Neural cell (in vitro differentiated cells): ENCODE measurements at regions not wholly inside any gene's neighbourhood (a gene's known extent, or its start where the extent isn't known, plus 50 kb on each side); places are given as distances from the start of the nearest gene placed in this dataset.

Experiments used
- H2AFZ ChIP-seq: fragments of 200-600, 300-800 bp; sonication (generic), shearing (Covaris generic); 2 replicates; pipeline ENCODE4 v1.6.0; 2014; ENCODE audit warnings: low read depth, mild to moderate bottlenecking, antibody characterized with exemption, low read length, moderate library complexity
- H3F3A ChIP-seq: fragments of 200-600 bp; shearing (Covaris generic); 2 replicates; pipeline ENCODE4 v1.6.1; 2016; ENCODE audit warnings: mild to moderate bottlenecking, moderate library complexity, mixed read lengths, antibody characterized with exemption, low read length; ENCODE audit not compliant: insufficient read depth, poor library complexity, severe bottlenecking
- H3K27ac ChIP-seq: fragments of 200-600, 300-800 bp; sonication (generic), shearing (Covaris generic); 2 replicates; pipeline ENCODE4 v1.5.1; 2014; ENCODE audit warnings: mild to moderate bottlenecking, low read length, moderate library complexity
- H3K27me3 ChIP-seq: fragments of 300-800, 200-600 bp; sonication (generic), shearing (Covaris generic); 2 replicates; pipeline ENCODE4 v1.6.0; 2014; ENCODE audit warnings: mild to moderate bottlenecking, low read depth, low read length, moderate library complexity; ENCODE audit not compliant: insufficient read depth
- H3K36me3 ChIP-seq: fragments of 300-800, 200-600 bp; sonication (generic), shearing (Covaris generic); 2 replicates; pipeline ENCODE4 v1.5.1; 2014; ENCODE audit warnings: mild to moderate bottlenecking, antibody characterized with exemption, low read length, moderate library complexity; ENCODE audit not compliant: insufficient read depth
- H3K4me2 ChIP-seq: fragments of 300-800, 200-600 bp; sonication (generic), shearing (Covaris generic); 2 replicates; pipeline ENCODE4 v1.6.0; 2014; ENCODE audit warnings: mild to moderate bottlenecking, low read length
- H3K4me3 ChIP-seq: fragments of 300-800, 200-600 bp; sonication (generic), shearing (Covaris generic); 2 replicates; pipeline ENCODE4 v1.5.1; 2014; ENCODE audit warnings: mild to moderate bottlenecking, low read length, moderate library complexity
- H3K79me2 ChIP-seq: fragments of 200-600 bp; shearing (Covaris generic); replicated peaks from 2 replicates; pipeline ENCODE4 v1.6.0; 2014; ENCODE audit warnings: mild to moderate bottlenecking, low read length, moderate library complexity; ENCODE audit not compliant: insufficient read depth
- H3K9ac ChIP-seq: fragments of 300-800, 200-600 bp; sonication (generic), shearing (Covaris generic); 2 replicates; pipeline ENCODE4 v1.6.1; 2016; ENCODE audit warnings: mild to moderate bottlenecking, low read length, mixed read lengths
- H3K9me2 ChIP-seq: fragments of 200-600 bp; shearing (Covaris generic); 2 replicates; pipeline ENCODE4 v1.6.1; 2016; ENCODE audit warnings: mild to moderate bottlenecking, low read length, mixed read lengths; ENCODE audit not compliant: insufficient read depth
- H3K9me3 ChIP-seq: fragments of 200-600, 300-800 bp; sonication (generic), shearing (Covaris generic); 2 replicates; pipeline ENCODE4 v1.6.1; 2016; ENCODE audit warnings: mild to moderate bottlenecking, mixed run types, low read length, moderate library complexity, mixed read lengths
- H4K20me1 ChIP-seq: fragments of 200-600 bp; shearing (Covaris generic); 2 replicates; pipeline ENCODE4 v1.6.1; 2016; ENCODE audit warnings: mild to moderate bottlenecking, mixed run types; ENCODE audit not compliant: insufficient read depth
- CTCF ChIP-seq: fragments of 450-650 bp; IDR thresholded peaks from 2 replicates; pipeline ENCODE4 v1.5.1; 2014; ENCODE audit warnings: antibody characterized with exemption, mild to moderate bottlenecking, moderate library complexity; ENCODE audit not compliant: poor library complexity, severe bottlenecking
- EP300 ChIP-seq: fragments of 450-650 bp; conservative IDR thresholded peaks from 2 replicates; pipeline ENCODE4 v1.6.1; 2014; ENCODE audit warnings: antibody characterized with exemption, mild to moderate bottlenecking, moderate library complexity; ENCODE audit not compliant: poor library complexity, severe bottlenecking
- EZH2 ChIP-seq: fragments of 200-600, 300-800 bp; shearing (Covaris generic), sonication (generic); IDR thresholded peaks from 2 replicates; pipeline ENCODE4 v1.6.1; 2014; ENCODE audit warnings: antibody characterized with exemption, low read length, borderline replicate concordance, mild to moderate bottlenecking; ENCODE audit not compliant: insufficient read depth, poor library complexity, severe bottlenecking
- MXI1 ChIP-seq: fragments of 450-650 bp; conservative IDR thresholded peaks from 2 replicates; pipeline ENCODE4 v1.6.1; 2014; ENCODE audit warnings: antibody characterized with exemption, mild to moderate bottlenecking; ENCODE audit not compliant: poor library complexity, severe bottlenecking
- POLR2AphosphoS5 ChIP-seq: IDR thresholded peaks from 2 replicates; pipeline ENCODE4 v1.6.1; 2012
- RAD21 ChIP-seq: fragments of 450-650 bp; conservative IDR thresholded peaks from 2 replicates; pipeline ENCODE4 v1.6.1; 2014; ENCODE audit warnings: antibody characterized with exemption, mild to moderate bottlenecking, moderate library complexity
- REST ChIP-seq: IDR thresholded peaks from 2 replicates; pipeline ENCODE4 v1.6.1; 2012; ENCODE audit warnings: borderline replicate concordance
- SMC3 ChIP-seq: fragments of 450-650 bp; conservative IDR thresholded peaks from 2 replicates; pipeline ENCODE4 v1.6.1; 2014; ENCODE audit warnings: antibody characterized with exemption, mild to moderate bottlenecking, moderate library complexity; ENCODE audit not compliant: poor library complexity
- TAF1 ChIP-seq: IDR thresholded peaks from 2 replicates; pipeline ENCODE4 v1.6.1; 2012; ENCODE audit warnings: low read depth

GRCh38 chr18:71011389-71011788 lies 722.5 kb downstream of the SOCS6 start:
- H2AFZ ChIP-seq: no peak overlapping the region
- no peaks in the 10 kb centered on the region for H3K79me2 ChIP-seq
- no peak overlapping the region for H3K27ac ChIP-seq
- no peaks in the 10 kb centered on the region for H3F3A ChIP-seq
- TF ChIP-seq MXI1 (no peak), EP300 (no peak)
- no peak overlapping the region for H3K9ac ChIP-seq
- no peaks in the 10 kb centered on the region for H3K36me3 ChIP-seq
- H3K4me2 ChIP-seq: no peak overlapping the region
- no peaks in the 10 kb centered on the region for H3K9me3 ChIP-seq
- H3K9me2 ChIP-seq: no peaks in the 10 kb centered on the region
- H3K4me3 ChIP-seq: no peak overlapping the region
- no peaks in the 10 kb centered on the region for H3K27me3 ChIP-seq
- H4K20me1 ChIP-seq: no peaks in the 10 kb centered on the region

- Histone ChIP-seq H3K79me2 (no peaks in the 10 kb centered on the region), H3K4me3 (no peak overlapping the region), H3F3A (no peaks in the 10 kb centered on the region), H3K9me3 (no peaks in the 10 kb centered on the region), H4K20me1 (no peaks in the 10 kb centered on the region), H3K9ac (no peak overlapping the region), H3K9me2 (no peaks in the 10 kb centered on the region), H2AFZ (no peak overlapping the region), H3K4me2 (no peak overlapping the region), H3K36me3 (no peaks in the 10 kb centered on the region), H3K27me3 (no peaks in the 10 kb centered on the region), H3K27ac (no peak overlapping the region)
- TF ChIP-seq REST: no peak
- TF ChIP-seq POLR2AphosphoS5: no peak
- TF ChIP-seq CTCF: no peak
- TF ChIP-seq EP300: no peak
- no peak for TF ChIP-seq RAD21
- no peak for TF ChIP-seq EZH2
- no peak for TF ChIP-seq TAF1
- TF ChIP-seq MXI1: no peak
- TF ChIP-seq SMC3: no peak
Measured at GRCh38 chr18:71008257-71008656, 719.4 kb downstream of the SOCS6 start.

GRCh38 chr18:71001597-71001996 lies 712.8 kb downstream of the SOCS6 start:
- Histone ChIP-seq H3K4me3 (no peak overlapping the region), H4K20me1 (no peaks in the 10 kb centered on the region), H3K79me2 (no peaks in the 10 kb centered on the region), H3K27me3 (no peaks in the 10 kb centered on the region), H3K9me3 (no peaks in the 10 kb centered on the region), H3K36me3 (no peaks in the 10 kb centered on the region), H3K27ac (no peak overlapping the region), H2AFZ (no peak overlapping the region), H3K4me2 (no peak overlapping the region), H3F3A (no peaks in the 10 kb centered on the region), H3K9ac (no peak overlapping the region), H3K9me2 (no peaks in the 10 kb centered on the region)
- TF ChIP-seq RAD21 (no peak), REST (no peak), TAF1 (no peak), EP300 (no peak), POLR2AphosphoS5 (no peak), EZH2 (no peak), MXI1 (no peak), CTCF (no peak), SMC3 (no peak)
